Testis (tissue), 2 donors: ENCODE measurements at regions not wholly inside any gene's neighbourhood (a gene's known extent, or its start where the extent isn't known, plus 50 kb on each side); places are given as distances from the start of the nearest gene placed in this dataset.

Experiments
- DNase-seq: peaks from one replicate; pipeline ENCODE4 v3.0.0-alpha.2; 2019
- H3K27ac ChIP-seq, 2 donors: fragments of 200-600 bp; sonication (generic); one replicate each; pipeline ENCODE4 v1.5.1; 2019
- H3K27me3 ChIP-seq: fragments of 200-600 bp; sonication (generic); one replicate; pipeline ENCODE4 v1.5.1; 2019
- H3K36me3 ChIP-seq: fragments of 200-600 bp; sonication (generic); one replicate; pipeline ENCODE4 v1.5.1; 2017; ENCODE audit warnings: low read depth; ENCODE audit errors: missing control alignments
- H3K4me1 ChIP-seq: fragments of 200-600 bp; sonication (generic); one replicate; pipeline ENCODE4 v1.5.1; 2019
- H3K4me3 ChIP-seq, 2 donors: fragments of 200-600 bp; sonication (generic); one replicate each; pipeline ENCODE4 v1.5.1; 2017 to 2019
- H3K9me3 ChIP-seq: fragments of 200-600 bp; sonication (generic); one replicate; pipeline ENCODE4 v1.5.1; 2017
- POLR2A ChIP-seq: fragments of 450-650 bp; IDR thresholded peaks from one replicate; pipeline ENCODE4 v1.6.1; 2017; ENCODE audit warnings: antibody characterized with exemption, mild to moderate bottlenecking, moderate library complexity
- WGBS, 2 donors: methylation state at CpG; one replicate each; pipeline ENCODE4 v1.1.5; 2018; 5-methylcytosine and 5-hydroxymethylcytosine counted together
- intact Hi-C: fragments of 100-400 bp; cut with DNase I; formaldehyde crosslinking; loops from one replicate; pipeline ENCODE4 v1.15.1; 2023; ENCODE audit warnings: low total_unique reads
- TF ChIP-seq, protein P1 (sequence below), 3 experiments: fragments of 450-650 bp in 2 of 3; fragments of 200-600 bp in 1 of 3; sonication (generic) in 1 of 3; IDR thresholded peaks; one replicate each; pipeline ENCODE4 v1.5.1; 2016 to 2019; ENCODE audit warnings: antibody characterized with exemption in 3 of 3, mild to moderate bottlenecking in 2 of 3, moderate library complexity in 1 of 3

DNA sequence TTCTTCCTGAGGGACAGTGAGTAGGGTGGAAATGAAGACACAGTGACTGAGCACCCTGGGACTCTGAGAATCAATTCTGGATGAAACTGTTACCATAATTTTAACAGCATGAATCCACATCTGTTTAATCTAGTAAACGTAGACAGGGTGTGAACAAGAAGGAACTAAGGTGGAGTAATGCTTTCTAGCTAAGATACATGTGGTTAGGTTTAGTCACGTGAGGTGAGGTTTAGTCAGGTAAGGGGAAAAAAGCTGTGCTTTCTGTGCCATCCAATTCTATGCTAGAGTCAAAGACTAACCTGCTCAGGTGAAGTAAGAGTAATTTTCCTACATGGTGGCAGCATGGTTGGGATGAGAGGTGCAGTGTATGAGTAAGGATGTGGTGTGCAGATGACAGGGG lies 54.0 kb upstream of the C4orf54 start:
- Histone ChIP-seq H3K4me1 (no peaks in the 10 kb centered on the region), H3K9me3 (no peaks in the 10 kb centered on the region), H3K27ac (no peak overlapping the region), H3K4me3 (no peak overlapping the region), H3K27me3 (no peaks in the 10 kb centered on the region), H3K36me3 (no peaks in the 10 kb centered on the region)
- DNase-seq: no peak
- WGBS, 2 donors: 80 to 91% methylated on average over 2 of the region's 2 CpGs
- intact Hi-C loops: no loop called here
- no peak for TF ChIP-seq POLR2A
- TF ChIP-seq, protein P1, sequence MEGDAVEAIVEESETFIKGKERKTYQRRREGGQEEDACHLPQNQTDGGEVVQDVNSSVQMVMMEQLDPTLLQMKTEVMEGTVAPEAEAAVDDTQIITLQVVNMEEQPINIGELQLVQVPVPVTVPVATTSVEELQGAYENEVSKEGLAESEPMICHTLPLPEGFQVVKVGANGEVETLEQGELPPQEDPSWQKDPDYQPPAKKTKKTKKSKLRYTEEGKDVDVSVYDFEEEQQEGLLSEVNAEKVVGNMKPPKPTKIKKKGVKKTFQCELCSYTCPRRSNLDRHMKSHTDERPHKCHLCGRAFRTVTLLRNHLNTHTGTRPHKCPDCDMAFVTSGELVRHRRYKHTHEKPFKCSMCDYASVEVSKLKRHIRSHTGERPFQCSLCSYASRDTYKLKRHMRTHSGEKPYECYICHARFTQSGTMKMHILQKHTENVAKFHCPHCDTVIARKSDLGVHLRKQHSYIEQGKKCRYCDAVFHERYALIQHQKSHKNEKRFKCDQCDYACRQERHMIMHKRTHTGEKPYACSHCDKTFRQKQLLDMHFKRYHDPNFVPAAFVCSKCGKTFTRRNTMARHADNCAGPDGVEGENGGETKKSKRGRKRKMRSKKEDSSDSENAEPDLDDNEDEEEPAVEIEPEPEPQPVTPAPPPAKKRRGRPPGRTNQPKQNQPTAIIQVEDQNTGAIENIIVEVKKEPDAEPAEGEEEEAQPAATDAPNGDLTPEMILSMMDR (IDR thresholded peaks at IDR 0.05): no peak

DNA sequence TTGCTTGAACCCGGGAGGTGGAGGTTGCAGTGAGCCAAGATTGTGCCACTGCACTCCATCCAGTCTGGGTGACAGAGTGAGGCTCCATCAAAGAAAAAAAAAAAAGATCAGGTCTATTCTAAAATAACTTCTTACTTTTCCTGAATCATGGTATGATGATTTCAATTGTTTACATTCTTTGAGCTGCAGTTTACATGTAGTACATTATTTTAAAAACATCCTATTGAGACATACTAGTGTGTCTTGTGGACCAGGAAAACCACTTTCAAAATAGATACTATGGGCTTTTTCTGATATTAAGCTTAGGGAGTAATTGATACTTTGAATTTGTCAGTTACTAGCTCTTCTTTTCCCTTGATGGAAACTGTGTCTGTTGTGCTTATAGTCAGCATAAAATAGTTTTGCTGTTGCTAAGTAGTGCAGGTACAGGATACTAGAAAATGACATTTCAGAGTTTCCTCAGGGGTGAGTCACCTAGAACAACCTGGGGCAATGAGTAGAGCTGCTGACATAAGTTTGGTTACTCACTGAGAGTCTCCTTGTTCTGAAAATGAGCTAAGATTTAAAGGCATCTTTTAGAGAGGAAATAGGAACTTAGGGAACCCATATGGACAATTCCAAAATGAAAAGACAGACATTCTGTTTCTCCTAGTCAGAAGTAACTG lies 53.2 kb upstream of the C4orf54 start:
- TF ChIP-seq POLR2A: no peak
- TF ChIP-seq, protein P1 (IDR thresholded peaks at IDR 0.05): no peak
- no peak overlapping the region for H3K27ac ChIP-seq
- no peak for DNase-seq
- no peaks in the 10 kb centered on the region for H3K4me1 ChIP-seq
- intact Hi-C loops: no loop called here
- no peak overlapping the region for H3K4me3 ChIP-seq
- H3K9me3 ChIP-seq: no peaks in the 10 kb centered on the region
- no peaks in the 10 kb centered on the region for H3K27me3 ChIP-seq
- 100% methylated on average over 1 of the region's 1 CpG for WGBS, 2 donors
- no peaks in the 10 kb centered on the region for H3K36me3 ChIP-seq

DNA sequence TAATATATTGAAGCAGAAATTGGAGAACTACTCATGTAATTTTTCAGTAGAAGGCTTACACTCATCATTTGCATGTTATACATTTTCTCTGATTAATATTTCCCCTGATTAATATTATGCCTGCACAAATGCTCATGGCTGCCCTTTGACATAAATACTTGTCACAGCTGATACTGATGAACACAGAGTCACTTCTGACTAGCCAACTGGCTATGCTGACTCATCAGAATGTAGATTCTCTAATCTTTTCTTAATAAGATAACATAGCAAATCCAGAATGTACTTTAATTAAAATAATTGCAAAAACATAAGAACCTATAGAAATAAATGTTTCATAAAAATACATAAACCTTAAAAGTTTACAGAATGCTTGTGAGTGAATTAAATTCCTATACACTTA lies 52.4 kb upstream of the C4orf54 start:
- Histone ChIP-seq H3K4me1 (no peaks in the 10 kb centered on the region), H3K27ac (no peak overlapping the region), H3K27me3 (no peaks in the 10 kb centered on the region), H3K4me3 (no peak overlapping the region), H3K9me3 (no peaks in the 10 kb centered on the region), H3K36me3 (no peaks in the 10 kb centered on the region)
- DNase-seq: no peak
- TF ChIP-seq POLR2A: no peak
- TF ChIP-seq, protein P1 (IDR thresholded peaks at IDR 0.05): no peak
- intact Hi-C loops: no loop called here

DNA sequence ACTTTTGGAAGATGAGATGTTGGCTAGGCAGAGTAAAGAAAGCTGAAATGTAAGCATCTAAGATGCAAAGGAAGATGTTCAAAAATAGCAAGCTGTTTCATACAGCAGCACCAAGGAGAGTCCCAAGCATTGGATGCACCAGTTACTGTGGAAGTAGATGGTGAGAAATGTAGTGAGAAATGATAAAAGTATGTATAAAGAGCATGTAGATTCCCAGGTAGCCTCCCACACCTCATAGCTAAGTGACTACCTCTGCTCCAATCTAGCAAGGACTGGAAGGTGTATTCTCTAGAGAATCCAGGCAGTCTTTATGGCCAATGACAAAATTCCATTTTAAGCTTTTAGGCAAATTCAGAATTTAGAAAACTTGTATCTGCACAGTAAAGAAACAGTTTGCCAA lies 50.9 kb upstream of the C4orf54 start:
- no peak for DNase-seq
- Histone ChIP-seq H3K4me1 (no peaks in the 10 kb centered on the region), H3K27ac (no peak overlapping the region), H3K9me3 (no peaks in the 10 kb centered on the region), H3K36me3 (no peaks in the 10 kb centered on the region), H3K27me3 (no peaks in the 10 kb centered on the region), H3K4me3 (no peak overlapping the region)
- intact Hi-C loops: no loop called here
- TF ChIP-seq, protein P1 (IDR thresholded peaks at IDR 0.05): no peak
